Parathyroid adenoma (tissue), 2 donors: ENCODE measurements at regions not wholly inside any gene's neighbourhood (a gene's known extent, or its start where the extent isn't known, plus 50 kb on each side); places are given as distances from the start of the nearest gene placed in this dataset.

Experiments
- H2AFZ ChIP-seq: fragments of 300-600 bp; sonication (generic); one replicate; pipeline ENCODE4 v1.7.0; 2017; ENCODE audit warnings: antibody characterized with exemption, mild to moderate bottlenecking
- H3K27ac ChIP-seq: fragments of 300-600 bp; sonication (generic); one replicate; pipeline ENCODE4 v1.7.0; 2017
- H3K27me3 ChIP-seq: fragments of 300-600 bp; sonication (generic); one replicate; pipeline ENCODE4 v1.7.0; 2017; ENCODE audit warnings: low read length; ENCODE audit not compliant: control insufficient read depth, insufficient read depth
- H3K36me3 ChIP-seq: fragments of 300-600 bp; sonication (generic); one replicate; pipeline ENCODE4 v1.7.0; 2017; ENCODE audit warnings: low read length; ENCODE audit not compliant: control insufficient read depth, insufficient read depth
- H3K4me1 ChIP-seq: fragments of 300-600 bp; sonication (generic); one replicate; pipeline ENCODE4 v1.7.0; 2017; ENCODE audit warnings: control low read depth
- H3K4me2 ChIP-seq: fragments of 300-600 bp; sonication (generic); one replicate; pipeline ENCODE4 v1.7.0; 2017; ENCODE audit warnings: low read length
- H3K4me3 ChIP-seq: fragments of 300-600 bp; sonication (generic); one replicate; pipeline ENCODE4 v1.7.0; 2017; ENCODE audit warnings: low read depth, low read length
- H3K79me2 ChIP-seq: fragments of 300-600 bp; sonication (generic); one replicate; pipeline ENCODE4 v1.7.0; 2017; ENCODE audit warnings: control low read depth
- H3K9ac ChIP-seq: fragments of 300-600 bp; sonication (generic); one replicate; pipeline ENCODE4 v1.7.0; 2017; ENCODE audit warnings: mild to moderate bottlenecking
- H3K9me3 ChIP-seq: fragments of 300-600 bp; sonication (generic); one replicate; pipeline ENCODE4 v1.7.0; 2017; ENCODE audit warnings: low read length; ENCODE audit not compliant: control insufficient read depth
- TF ChIP-seq, protein P1 (sequence below): fragments of 300-600 bp; sonication (generic); IDR thresholded peaks from one replicate; pipeline ENCODE4 v1.7.0; 2017; ENCODE audit warnings: antibody characterized with exemption, mild to moderate bottlenecking
- donor health status: primary hyperparathyroidism.

DNA sequence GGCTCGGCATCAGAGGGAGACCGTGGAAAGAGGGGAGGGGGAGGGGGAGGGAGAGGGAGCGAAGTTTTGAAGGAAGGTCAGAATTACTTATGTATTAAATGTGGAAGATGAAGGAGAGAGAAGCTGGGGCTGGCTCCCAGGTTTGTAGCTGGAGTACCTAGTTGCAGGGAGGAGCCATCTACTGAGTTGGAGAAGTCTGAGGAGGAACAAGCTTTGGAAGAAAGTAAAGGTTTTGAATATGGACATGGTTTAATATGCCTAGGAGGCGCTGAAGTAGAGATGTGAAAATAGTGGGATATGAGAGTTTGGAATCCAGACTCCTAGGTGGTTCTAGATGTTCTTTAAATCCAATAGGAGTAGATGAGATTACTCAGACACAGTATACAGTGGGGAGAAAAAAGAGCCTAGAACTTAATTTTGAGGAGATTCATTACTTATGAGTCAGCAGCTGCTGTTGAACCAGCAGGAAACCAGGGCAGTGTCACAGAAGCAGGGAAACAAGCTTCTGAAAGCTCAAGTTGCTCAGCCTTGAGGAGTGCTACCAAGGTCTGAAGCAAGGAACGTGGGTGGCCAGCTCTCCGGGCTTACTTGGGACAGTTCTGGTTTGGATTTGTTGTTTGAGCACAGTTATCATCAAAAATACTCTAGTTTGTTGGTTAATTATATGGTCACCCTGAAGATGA is 149.3 kb downstream of the UTRN start:
- H3K27ac ChIP-seq, result no peak overlapping the region
- H3K4me1 ChIP-seq, result peaks cover 15% of the 10 kb centered on the region
- H3K4me2 ChIP-seq, result no peak overlapping the region
- no peaks in the 10 kb centered on the region for H3K36me3 ChIP-seq
- no peaks in the 10 kb centered on the region for H3K79me2 ChIP-seq
- no peak overlapping the region for H3K9ac ChIP-seq
- H2AFZ ChIP-seq, result no peak overlapping the region
- H3K27me3 ChIP-seq, result no peaks in the 10 kb centered on the region
- H3K4me3 ChIP-seq, result no peak overlapping the region
- no peaks in the 10 kb centered on the region for H3K9me3 ChIP-seq
- TF ChIP-seq, protein P1, sequence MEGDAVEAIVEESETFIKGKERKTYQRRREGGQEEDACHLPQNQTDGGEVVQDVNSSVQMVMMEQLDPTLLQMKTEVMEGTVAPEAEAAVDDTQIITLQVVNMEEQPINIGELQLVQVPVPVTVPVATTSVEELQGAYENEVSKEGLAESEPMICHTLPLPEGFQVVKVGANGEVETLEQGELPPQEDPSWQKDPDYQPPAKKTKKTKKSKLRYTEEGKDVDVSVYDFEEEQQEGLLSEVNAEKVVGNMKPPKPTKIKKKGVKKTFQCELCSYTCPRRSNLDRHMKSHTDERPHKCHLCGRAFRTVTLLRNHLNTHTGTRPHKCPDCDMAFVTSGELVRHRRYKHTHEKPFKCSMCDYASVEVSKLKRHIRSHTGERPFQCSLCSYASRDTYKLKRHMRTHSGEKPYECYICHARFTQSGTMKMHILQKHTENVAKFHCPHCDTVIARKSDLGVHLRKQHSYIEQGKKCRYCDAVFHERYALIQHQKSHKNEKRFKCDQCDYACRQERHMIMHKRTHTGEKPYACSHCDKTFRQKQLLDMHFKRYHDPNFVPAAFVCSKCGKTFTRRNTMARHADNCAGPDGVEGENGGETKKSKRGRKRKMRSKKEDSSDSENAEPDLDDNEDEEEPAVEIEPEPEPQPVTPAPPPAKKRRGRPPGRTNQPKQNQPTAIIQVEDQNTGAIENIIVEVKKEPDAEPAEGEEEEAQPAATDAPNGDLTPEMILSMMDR, result no peak

GRCh38 chr6:144435602-144436426 is 150.7 kb downstream of the UTRN start:
- Histone ChIP-seq H2AFZ (no peak overlapping the region), H3K27me3 (no peaks in the 10 kb centered on the region), H3K9me3 (no peaks in the 10 kb centered on the region), H3K4me3 (no peak overlapping the region), H3K27ac (peak overlapping the region; percentile 25), H3K36me3 (no peaks in the 10 kb centered on the region), H3K4me1 (peaks cover 15% of the 10 kb centered on the region), H3K79me2 (no peaks in the 10 kb centered on the region), H3K9ac (no peak overlapping the region), H3K4me2 (peak overlapping the region; percentile 45)
- TF ChIP-seq, protein P1, result no peak

GRCh38 chr6:144437105-144437504 is 152.0 kb downstream of the UTRN start:
- no peak overlapping the region for H3K4me2 ChIP-seq
- H3K9ac ChIP-seq, result no peak overlapping the region
- TF ChIP-seq, protein P1, result no peak
- H2AFZ ChIP-seq, result no peak overlapping the region
- peaks cover 15% of the 10 kb centered on the region for H3K4me1 ChIP-seq
- no peaks in the 10 kb centered on the region for H3K9me3 ChIP-seq
- no peaks in the 10 kb centered on the region for H3K79me2 ChIP-seq
- H3K36me3 ChIP-seq, result no peaks in the 10 kb centered on the region
- H3K4me3 ChIP-seq, result no peak overlapping the region
- no peak overlapping the region for H3K27ac ChIP-seq
- H3K27me3 ChIP-seq, result no peaks in the 10 kb centered on the region

DNA sequence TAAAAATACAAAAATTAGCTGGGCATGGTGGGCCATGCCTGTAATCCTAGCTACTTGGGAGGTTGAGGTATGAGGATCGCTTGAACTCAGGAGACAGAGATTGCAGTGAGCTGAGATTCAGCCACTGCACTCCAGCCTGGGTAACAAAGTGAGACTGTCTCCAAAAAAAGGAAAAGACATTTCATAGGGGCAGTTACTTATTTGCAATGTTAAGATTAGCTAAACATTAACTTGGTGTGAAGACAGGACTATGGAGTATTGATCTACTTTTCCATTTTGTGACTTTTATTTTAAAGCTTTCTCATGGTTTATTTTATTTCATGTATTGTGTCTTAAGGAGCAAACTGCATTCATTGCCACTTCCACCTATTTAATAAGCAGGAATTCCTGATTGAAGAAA is 153.0 kb downstream of the UTRN start:
- Histone ChIP-seq H3K9me3 (no peaks in the 10 kb centered on the region), H3K9ac (no peak overlapping the region), H3K36me3 (no peaks in the 10 kb centered on the region), H3K4me2 (no peak overlapping the region), H3K27ac (no peak overlapping the region), H3K4me3 (no peak overlapping the region), H3K4me1 (peaks cover 15% of the 10 kb centered on the region), H3K79me2 (no peaks in the 10 kb centered on the region), H2AFZ (no peak overlapping the region), H3K27me3 (no peaks in the 10 kb centered on the region)
- TF ChIP-seq, protein P1, result no peak
